WERI-Rb-1 (cell line): ENCODE measurements at regions not wholly inside any gene's neighbourhood (a gene's known extent, or its start where the extent isn't known, plus 50 kb on each side); places are given as distances from the start of the nearest gene placed in this dataset.

ENCODE experiments used
- DNase-seq: peaks from one replicate; pipeline ENCODE4 v3.0.0-alpha.2; 2020
- H3K27ac ChIP-seq: fragments of 250-450 bp; sonication (Bioruptor Pico); 2 replicates; pipeline ENCODE4 v1.5.1; 2020; ENCODE audit warnings: mild to moderate bottlenecking, moderate library complexity
- H3K27me3 ChIP-seq: fragments of 250-450 bp; sonication (Bioruptor Pico); 2 replicates; pipeline ENCODE4 v1.5.1; 2021; ENCODE audit warnings: mild to moderate bottlenecking, low read depth, moderate library complexity; ENCODE audit not compliant: insufficient read depth, severe bottlenecking
- H3K36me3 ChIP-seq: fragments of 250-450 bp; sonication (Bioruptor Pico); 2 replicates; pipeline ENCODE4 v1.5.1; 2020; ENCODE audit warnings: mild to moderate bottlenecking, moderate library complexity
- H3K4me3 ChIP-seq: 2 replicates; pipeline ENCODE4 v1.5.1; 2011; ENCODE audit warnings: low read depth, mild to moderate bottlenecking, control low read depth, low read length
- H3K9me3 ChIP-seq: fragments of 250-450 bp; sonication (Bioruptor Pico); 2 replicates; pipeline ENCODE4 v1.5.1; 2021; ENCODE audit warnings: mild to moderate bottlenecking, moderate library complexity; ENCODE audit not compliant: severe bottlenecking
- TF ChIP-seq, protein P1 (sequence below): IDR thresholded peaks from 2 replicates; pipeline ENCODE4 v1.5.1; 2011; ENCODE audit warnings: low read depth, mild to moderate bottlenecking, control low read depth, inconsistent platforms, low read length

DNA sequence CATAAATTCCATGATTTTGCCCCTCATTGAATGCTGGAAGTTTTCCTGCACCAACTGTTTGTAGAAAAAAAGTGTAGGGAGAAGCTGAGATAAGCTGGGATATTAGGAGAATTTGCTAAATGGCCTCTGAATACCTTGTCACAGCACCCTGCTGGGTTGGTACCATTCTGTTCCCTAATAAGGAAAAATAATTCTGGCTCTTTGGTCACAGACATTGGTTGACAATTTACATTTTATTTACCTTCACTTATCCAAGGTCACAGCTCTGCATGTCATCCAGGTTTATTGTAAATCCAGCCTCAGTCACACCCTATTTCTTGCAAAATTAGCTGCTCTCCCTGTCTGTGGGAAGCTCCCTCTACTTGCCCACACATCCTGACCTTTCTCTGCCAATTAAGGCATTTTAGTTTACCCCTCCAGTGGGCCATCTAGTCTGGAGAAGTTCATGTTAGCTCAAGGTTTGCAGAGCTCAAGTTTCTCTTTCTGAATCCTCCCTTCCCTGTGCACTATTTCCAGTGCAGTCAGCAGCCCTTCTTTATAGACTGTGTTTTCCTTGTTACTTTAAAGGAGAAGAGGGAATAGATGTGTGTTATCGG is 115.4 kb upstream of the NTRK2 start:
- TF ChIP-seq, protein P1, sequence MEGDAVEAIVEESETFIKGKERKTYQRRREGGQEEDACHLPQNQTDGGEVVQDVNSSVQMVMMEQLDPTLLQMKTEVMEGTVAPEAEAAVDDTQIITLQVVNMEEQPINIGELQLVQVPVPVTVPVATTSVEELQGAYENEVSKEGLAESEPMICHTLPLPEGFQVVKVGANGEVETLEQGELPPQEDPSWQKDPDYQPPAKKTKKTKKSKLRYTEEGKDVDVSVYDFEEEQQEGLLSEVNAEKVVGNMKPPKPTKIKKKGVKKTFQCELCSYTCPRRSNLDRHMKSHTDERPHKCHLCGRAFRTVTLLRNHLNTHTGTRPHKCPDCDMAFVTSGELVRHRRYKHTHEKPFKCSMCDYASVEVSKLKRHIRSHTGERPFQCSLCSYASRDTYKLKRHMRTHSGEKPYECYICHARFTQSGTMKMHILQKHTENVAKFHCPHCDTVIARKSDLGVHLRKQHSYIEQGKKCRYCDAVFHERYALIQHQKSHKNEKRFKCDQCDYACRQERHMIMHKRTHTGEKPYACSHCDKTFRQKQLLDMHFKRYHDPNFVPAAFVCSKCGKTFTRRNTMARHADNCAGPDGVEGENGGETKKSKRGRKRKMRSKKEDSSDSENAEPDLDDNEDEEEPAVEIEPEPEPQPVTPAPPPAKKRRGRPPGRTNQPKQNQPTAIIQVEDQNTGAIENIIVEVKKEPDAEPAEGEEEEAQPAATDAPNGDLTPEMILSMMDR = no peak
- no peaks in the 10 kb centered on the region for H3K36me3 ChIP-seq
- no peaks in the 10 kb centered on the region for H3K9me3 ChIP-seq
- DNase-seq = no peak
- H3K4me3 ChIP-seq = no peak overlapping the region
- H3K27ac ChIP-seq = no peak overlapping the region
- H3K27me3 ChIP-seq = peaks cover 51% of the 10 kb centered on the region

DNA sequence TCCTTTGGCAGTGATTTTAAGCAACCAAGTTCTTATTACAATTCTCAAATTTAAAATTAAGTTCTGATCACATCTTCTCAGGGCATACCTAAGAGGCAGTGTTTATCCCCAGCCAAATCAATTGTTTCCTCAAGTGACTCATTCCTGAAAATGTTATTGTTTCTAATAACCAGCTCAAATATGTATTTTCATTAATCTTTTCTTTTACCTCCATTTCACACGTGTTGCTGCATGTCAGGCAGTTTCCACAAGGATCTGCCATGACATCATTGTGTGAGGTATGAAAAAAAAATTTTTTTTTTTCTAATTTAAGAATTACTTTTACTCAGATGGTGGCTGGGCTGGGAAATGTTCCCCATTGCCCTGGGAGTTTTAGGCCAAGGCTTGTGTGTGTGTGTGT is 113.0 kb upstream of the NTRK2 start:
- no peak overlapping the region for H3K27ac ChIP-seq
- no peaks in the 10 kb centered on the region for H3K36me3 ChIP-seq
- TF ChIP-seq, protein P1 = no peak
- no peak for DNase-seq
- H3K27me3 ChIP-seq = peaks cover 44% of the 10 kb centered on the region
- H3K9me3 ChIP-seq = no peaks in the 10 kb centered on the region
- no peak overlapping the region for H3K4me3 ChIP-seq

DNA sequence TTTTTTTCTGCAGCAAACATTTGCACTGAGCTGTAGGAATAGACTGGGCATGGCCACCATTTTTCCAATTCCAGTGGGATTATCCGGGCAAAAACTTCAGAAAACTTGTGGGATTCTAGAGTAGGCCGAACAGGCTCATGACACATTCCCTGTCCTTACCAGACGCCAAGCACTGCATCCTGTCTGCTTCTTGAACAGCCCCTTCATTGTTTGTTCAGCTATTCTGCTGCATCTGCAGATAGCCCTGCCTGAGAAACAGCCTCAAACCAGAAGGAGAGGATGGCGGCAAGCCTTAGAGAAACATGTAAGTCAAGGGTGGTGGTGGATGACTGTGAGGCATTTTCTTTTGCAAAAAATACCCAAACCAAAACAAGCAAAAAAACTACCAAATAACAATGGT is 111.8 kb upstream of the NTRK2 start:
- Histone ChIP-seq H3K36me3 (no peaks in the 10 kb centered on the region), H3K27ac (no peak overlapping the region), H3K4me3 (no peak overlapping the region), H3K27me3 (peaks cover 49% of the 10 kb centered on the region), H3K9me3 (no peaks in the 10 kb centered on the region)
- TF ChIP-seq, protein P1 = no peak
- DNase-seq = no peak

DNA sequence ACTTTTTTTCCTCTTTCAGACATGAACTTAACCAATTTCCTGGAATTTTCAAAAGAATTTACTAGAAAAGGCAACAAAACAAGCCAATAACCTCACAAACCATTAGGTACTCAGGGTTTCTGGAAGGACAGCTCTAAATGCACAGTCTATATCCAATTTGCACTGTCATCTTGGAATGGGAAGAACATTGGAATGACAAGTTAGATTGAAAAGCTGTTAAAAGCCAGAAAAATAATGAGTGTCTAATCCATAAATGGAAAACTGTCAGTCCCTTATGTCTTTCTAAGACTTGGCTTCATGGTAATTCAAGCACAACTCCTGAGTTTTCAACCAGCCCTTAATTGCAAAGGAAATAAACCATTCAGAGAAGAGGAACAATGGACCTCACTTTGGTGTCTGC is 105.8 kb upstream of the NTRK2 start:
- H3K4me3 ChIP-seq = no peak overlapping the region
- TF ChIP-seq, protein P1 = no peak
- H3K27me3 ChIP-seq = peaks cover 64% of the 10 kb centered on the region
- no peak overlapping the region for H3K27ac ChIP-seq
- no peaks in the 10 kb centered on the region for H3K36me3 ChIP-seq
- H3K9me3 ChIP-seq = no peaks in the 10 kb centered on the region
- DNase-seq = no peak

DNA sequence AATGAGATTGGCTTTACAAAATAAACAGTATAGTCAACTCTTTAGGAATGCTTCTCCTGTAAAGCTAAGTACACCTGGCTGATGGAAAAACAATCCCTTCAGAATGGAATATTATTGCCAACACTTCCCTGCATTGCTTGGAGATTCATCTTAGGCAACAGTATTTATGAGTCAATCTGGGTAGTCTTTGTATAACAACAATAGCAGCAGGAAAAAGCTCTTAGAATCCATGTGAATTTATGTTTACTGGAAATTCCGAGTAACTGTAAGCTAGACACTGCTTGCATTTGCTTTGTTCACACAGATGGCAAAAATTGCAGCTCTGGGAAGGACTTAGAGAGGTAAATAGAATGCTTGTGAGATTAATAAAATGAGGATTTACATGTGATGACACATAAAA is 101.7 kb upstream of the NTRK2 start:
- no peak for DNase-seq
- no peak overlapping the region for H3K27ac ChIP-seq
- no peaks in the 10 kb centered on the region for H3K9me3 ChIP-seq
- no peaks in the 10 kb centered on the region for H3K36me3 ChIP-seq
- no peak overlapping the region for H3K4me3 ChIP-seq
- TF ChIP-seq, protein P1 = no peak
- H3K27me3 ChIP-seq = peaks cover 54% of the 10 kb centered on the region

DNA sequence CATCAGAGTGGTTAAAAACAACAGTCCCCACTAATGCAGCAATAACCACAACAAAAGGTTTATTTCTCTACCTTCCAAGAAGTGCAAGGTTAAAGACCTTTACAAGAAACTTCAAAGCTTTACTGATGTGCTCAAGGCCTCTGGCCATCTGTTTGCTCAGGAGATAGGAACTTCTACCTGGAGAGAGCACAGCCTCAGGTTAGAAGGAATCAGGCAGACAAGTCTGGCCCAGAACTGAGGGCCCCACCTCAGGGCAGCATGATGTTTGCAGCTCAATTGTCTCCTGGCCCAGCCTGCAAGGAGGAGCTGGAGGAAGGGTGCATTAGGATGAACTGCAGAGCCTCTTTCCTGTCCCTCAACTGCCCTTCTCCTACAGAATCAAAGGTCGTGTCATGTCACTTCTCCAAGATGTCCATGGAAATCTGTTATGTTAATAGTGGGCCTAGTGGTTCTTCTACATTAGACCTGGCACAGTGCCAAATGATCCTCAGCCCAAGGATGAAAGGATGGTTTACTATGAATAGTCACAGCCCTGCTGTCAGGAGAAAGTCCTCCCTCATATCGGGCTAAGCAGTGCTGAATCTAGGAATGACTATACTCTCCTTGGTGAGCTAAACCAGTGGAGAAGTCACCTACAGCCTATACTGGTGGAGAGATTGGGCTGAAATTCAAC is 98.9 kb upstream of the NTRK2 start:
- peaks cover 51% of the 10 kb centered on the region for H3K27me3 ChIP-seq
- DNase-seq = no peak

More for the DNA sequence above, 98.9 kb upstream of the NTRK2 start:
- Histone ChIP-seq H3K36me3 (no peaks in the 10 kb centered on the region), H3K9me3 (no peaks in the 10 kb centered on the region), H3K27ac (no peak overlapping the region), H3K4me3 (no peak overlapping the region)
- TF ChIP-seq, protein P1 = no peak
